Smooth muscle cell (in vitro differentiated cells): ENCODE measurements at regions not wholly inside any gene's neighbourhood (a gene's known extent, or its start where the extent isn't known, plus 50 kb on each side); places are given as distances from the start of the nearest gene placed in this dataset.

Experiments used
- DNase-seq: peaks from one replicate; lab custom pipeline; 2025; ENCODE audit not compliant: unreplicated experiment; lab: John Stamatoyannopoulos, UW
- H2AFZ ChIP-seq: fragments of 200-600 bp; sonication (generic); 2 replicates; pipeline ENCODE4 v1.6.0; 2016; ENCODE audit warnings: antibody characterized with exemption, low read depth, mild to moderate bottlenecking
- H3F3A ChIP-seq: fragments of 200-600 bp; sonication (generic); 2 replicates; pipeline ENCODE4 v1.6.0; 2017; ENCODE audit warnings: antibody characterized with exemption, low read depth
- H3K27ac ChIP-seq: fragments of 200-600 bp; sonication (generic); 2 replicates; pipeline ENCODE4 v1.5.1; 2016; ENCODE audit warnings: low read depth, mild to moderate bottlenecking
- H3K27me3 ChIP-seq: fragments of 200-600 bp; sonication (generic); 2 replicates; pipeline ENCODE4 v1.6.1; 2016; ENCODE audit warnings: low read depth, mild to moderate bottlenecking
- H3K36me3 ChIP-seq: fragments of 200-600 bp; sonication (generic); 2 replicates; pipeline ENCODE4 v1.5.1; 2016; ENCODE audit warnings: low read depth
- H3K4me1 ChIP-seq: fragments of 200-600 bp; sonication (generic); 2 replicates; pipeline ENCODE4 v1.5.1; 2016; ENCODE audit warnings: low read depth
- H3K4me2 ChIP-seq: fragments of 200-600 bp; sonication (generic); 2 replicates; pipeline ENCODE4 v1.6.0; 2016; ENCODE audit warnings: mild to moderate bottlenecking
- H3K4me3 ChIP-seq: fragments of 200-600 bp; sonication (generic); 2 replicates; pipeline ENCODE4 v1.5.1; 2016; ENCODE audit warnings: mild to moderate bottlenecking
- H3K79me2 ChIP-seq: fragments of 200-600 bp; sonication (generic); 2 replicates; pipeline ENCODE4 v1.6.0; 2016; ENCODE audit warnings: low read depth, mild to moderate bottlenecking
- H3K9ac ChIP-seq: fragments of 200-600 bp; sonication (generic); 2 replicates; pipeline ENCODE4 v1.6.0; 2016; ENCODE audit warnings: low read depth
- H3K9me3 ChIP-seq: fragments of 200-600 bp; sonication (generic); replicated peaks from 2 replicates; pipeline ENCODE4 v1.5.1; 2016; ENCODE audit warnings: low read depth
- H4K20me1 ChIP-seq: fragments of 200-600 bp; sonication (generic); 2 replicates; pipeline ENCODE4 v1.6.0; 2016; ENCODE audit warnings: low read depth
- WGBS: methylation state at CpG from one replicate; pipeline ENCODE4 v1.1.7; 2016; ENCODE audit warnings: low lambda C conversion rate; 5-methylcytosine and 5-hydroxymethylcytosine counted together
- TF ChIP-seq, protein P1 (sequence below): fragments of 200-600 bp; sonication (generic); IDR thresholded peaks from 2 replicates; pipeline ENCODE4 v1.5.1; 2017; ENCODE audit warnings: borderline replicate concordance, mild to moderate bottlenecking, antibody characterized with exemption; ENCODE audit not compliant: insufficient read depth, poor library complexity, severe bottlenecking

DNA sequence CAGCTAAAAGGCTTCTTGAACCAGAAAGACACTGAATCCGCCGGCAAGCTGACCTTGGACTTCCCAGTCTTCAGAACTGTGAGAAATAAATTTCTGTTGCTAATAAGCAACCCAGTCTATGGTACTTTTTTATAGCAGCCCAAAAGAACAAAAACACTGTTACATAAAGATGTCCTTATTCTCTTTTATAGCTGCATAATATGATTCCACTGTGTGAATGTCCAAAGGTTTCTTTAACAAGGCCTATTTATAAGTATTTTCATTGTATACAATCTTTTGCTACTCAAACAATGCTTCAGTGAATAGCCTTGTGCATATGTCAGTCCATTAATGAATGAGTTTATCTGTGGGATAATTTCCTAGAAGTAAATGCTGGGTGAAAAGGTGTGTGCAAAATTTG lies 190.8 kb upstream of the INHBA start:
- no peak for DNase-seq
- no peaks in the 10 kb centered on the region for H3K79me2 ChIP-seq
- no peak overlapping the region for H3K4me2 ChIP-seq
- no peak overlapping the region for H2AFZ ChIP-seq
- H3K27me3 ChIP-seq: no peaks in the 10 kb centered on the region
- H3K9ac ChIP-seq: no peak overlapping the region
- no peak overlapping the region for H3K4me3 ChIP-seq
- no peaks in the 10 kb centered on the region for H3K4me1 ChIP-seq
- no peaks in the 10 kb centered on the region for H4K20me1 ChIP-seq
- H3K27ac ChIP-seq: no peak overlapping the region
- no peaks in the 10 kb centered on the region for H3K9me3 ChIP-seq
- WGBS: 96% methylated on average over 2 of the region's 2 CpGs
- H3K36me3 ChIP-seq: no peaks in the 10 kb centered on the region
- TF ChIP-seq, protein P1, sequence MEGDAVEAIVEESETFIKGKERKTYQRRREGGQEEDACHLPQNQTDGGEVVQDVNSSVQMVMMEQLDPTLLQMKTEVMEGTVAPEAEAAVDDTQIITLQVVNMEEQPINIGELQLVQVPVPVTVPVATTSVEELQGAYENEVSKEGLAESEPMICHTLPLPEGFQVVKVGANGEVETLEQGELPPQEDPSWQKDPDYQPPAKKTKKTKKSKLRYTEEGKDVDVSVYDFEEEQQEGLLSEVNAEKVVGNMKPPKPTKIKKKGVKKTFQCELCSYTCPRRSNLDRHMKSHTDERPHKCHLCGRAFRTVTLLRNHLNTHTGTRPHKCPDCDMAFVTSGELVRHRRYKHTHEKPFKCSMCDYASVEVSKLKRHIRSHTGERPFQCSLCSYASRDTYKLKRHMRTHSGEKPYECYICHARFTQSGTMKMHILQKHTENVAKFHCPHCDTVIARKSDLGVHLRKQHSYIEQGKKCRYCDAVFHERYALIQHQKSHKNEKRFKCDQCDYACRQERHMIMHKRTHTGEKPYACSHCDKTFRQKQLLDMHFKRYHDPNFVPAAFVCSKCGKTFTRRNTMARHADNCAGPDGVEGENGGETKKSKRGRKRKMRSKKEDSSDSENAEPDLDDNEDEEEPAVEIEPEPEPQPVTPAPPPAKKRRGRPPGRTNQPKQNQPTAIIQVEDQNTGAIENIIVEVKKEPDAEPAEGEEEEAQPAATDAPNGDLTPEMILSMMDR: no peak
- H3F3A ChIP-seq: no peaks in the 10 kb centered on the region

DNA sequence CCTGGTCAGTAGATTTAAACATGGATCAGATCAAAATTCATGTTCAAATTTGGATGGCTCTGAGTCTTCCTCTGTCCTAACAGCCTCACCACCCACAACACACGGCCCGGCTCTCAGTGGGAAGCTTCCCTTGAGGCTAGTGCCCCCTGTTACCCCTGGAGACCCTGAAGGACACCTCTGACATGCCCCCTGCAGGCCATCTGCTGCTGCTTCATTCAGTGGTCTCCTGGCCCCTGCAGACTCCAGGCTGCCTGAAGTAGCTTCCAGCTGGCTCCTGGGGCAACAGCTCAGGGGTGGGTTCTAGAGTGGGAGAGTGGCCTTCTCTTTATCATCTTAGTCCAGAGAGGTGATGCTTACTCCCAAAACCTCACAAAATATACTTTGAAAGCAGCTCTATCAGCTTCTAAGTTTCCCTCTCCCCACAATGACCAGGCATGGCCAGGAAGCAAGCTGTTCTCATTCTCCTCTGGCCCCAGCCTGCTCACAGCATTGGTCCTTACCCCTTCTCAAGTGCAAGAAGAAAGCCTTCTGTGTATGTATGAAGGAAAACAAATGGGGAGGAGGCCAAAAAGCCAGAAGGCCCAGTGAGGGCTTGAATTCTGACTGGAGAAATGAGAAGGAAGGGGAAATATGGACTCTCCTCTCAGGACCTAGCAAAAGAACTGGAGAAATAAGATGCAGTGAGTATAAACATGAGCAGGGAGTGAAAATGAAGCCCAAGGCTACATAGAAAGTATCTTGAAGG lies 189.6 kb upstream of the INHBA start:
- no peak for DNase-seq

DNA sequence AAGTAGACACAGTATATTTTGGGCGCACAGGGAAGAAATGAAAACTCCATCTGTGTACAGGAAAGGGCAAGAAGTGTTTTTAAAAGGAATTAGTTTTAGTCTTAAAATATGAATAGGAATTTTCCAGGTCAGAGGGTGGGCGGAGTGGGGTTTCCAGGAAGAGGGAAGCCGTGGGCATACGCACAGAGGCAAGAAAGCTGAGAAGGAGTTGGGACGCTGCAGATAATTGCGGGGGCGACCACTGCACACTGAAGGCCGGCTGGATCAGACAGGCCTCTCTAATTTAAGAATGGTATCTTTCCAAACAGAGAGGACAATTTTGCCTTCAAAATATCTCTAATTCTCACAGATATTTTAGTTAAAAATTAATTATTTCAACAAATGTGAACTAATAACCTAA lies 189.1 kb upstream of the INHBA start:
- TF ChIP-seq, protein P1: no peak
- Histone ChIP-seq H2AFZ (peak overlapping the region; percentile 72), H3K4me1 (peaks cover 4% of the 10 kb centered on the region), H3K9ac (no peak overlapping the region), H3K4me2 (no peak overlapping the region), H3K36me3 (no peaks in the 10 kb centered on the region), H3F3A (no peaks in the 10 kb centered on the region), H4K20me1 (no peaks in the 10 kb centered on the region), H3K9me3 (no peaks in the 10 kb centered on the region), H3K27ac (no peak overlapping the region), H3K79me2 (no peaks in the 10 kb centered on the region), H3K4me3 (no peak overlapping the region), H3K27me3 (no peaks in the 10 kb centered on the region)
- 66% methylated on average over 8 of the region's 8 CpGs for WGBS
- no peak for DNase-seq

More for the DNA sequence above, 189.6 kb upstream of the INHBA start:
- Histone ChIP-seq H2AFZ (peak overlapping the region; percentile 72), H3K27me3 (no peaks in the 10 kb centered on the region), H3K79me2 (no peaks in the 10 kb centered on the region), H3K36me3 (no peaks in the 10 kb centered on the region), H3K9ac (no peak overlapping the region), H3K4me3 (no peak overlapping the region), H3F3A (no peaks in the 10 kb centered on the region), H3K27ac (no peak overlapping the region), H4K20me1 (no peaks in the 10 kb centered on the region), H3K9me3 (no peaks in the 10 kb centered on the region), H3K4me1 (no peaks in the 10 kb centered on the region), H3K4me2 (no peak overlapping the region)
- TF ChIP-seq, protein P1: peak; percentile 18
- WGBS: 83% methylated on average over 2 of the region's 2 CpGs
